Panc1 (cell line): ENCODE measurements at regions not wholly inside any gene's neighbourhood (a gene's known extent, or its start where the extent isn't known, plus 50 kb on each side); places are given as distances from the start of the nearest gene placed in this dataset.

Experiments
- ATAC-seq: fragments of 200-7000 bp; cut with Tn5 transposase; 2 replicates; pipeline ENCODE4 v1.9.1; 2020; ENCODE audit warnings: mild to moderate bottlenecking, moderate library complexity
- BruUV-seq: library from RNA; stranded (reverse); fragments of 400-500 nt; replicated peaks from 2 replicates; lab custom pipeline; 2021; lab: Mats Ljungman, UMichigan
- CTCF ChIA-PET: fragments of 300-600 bp; sonication (Branson Sonifier 250); formaldehyde crosslinking; loops from one replicate; lab custom pipeline; 2022; ENCODE audit warnings: antibody characterized with exemption; lab: Charles Lee
- POLR2A ChIA-PET: fragments of 300-600 bp; sonication (Branson Sonifier 250); formaldehyde crosslinking; loops from one replicate; lab custom pipeline; 2022; ENCODE audit warnings: antibody characterized with exemption; lab: Charles Lee
- DNase-seq: peaks from one replicate; pipeline ENCODE4 v3.0.0-alpha.2; 2010; ENCODE audit warnings: low read depth, low spot score
- H3K27ac ChIP-seq: 2 replicates; pipeline ENCODE4 v1.5.1; 2011; ENCODE audit warnings: mild to moderate bottlenecking, low read length, inconsistent platforms
- H3K27me3 ChIP-seq: fragments of 200-500 bp; sonication (Bioruptor generic); 2 replicates; pipeline ENCODE4 v1.6.0; 2014; ENCODE audit warnings: low read length, inconsistent platforms; ENCODE audit not compliant: control insufficient read depth, insufficient read depth
- H3K36me3 ChIP-seq: fragments of 200-500 bp; sonication (Bioruptor generic); 2 replicates; pipeline ENCODE4 v1.5.1; 2014; ENCODE audit warnings: inconsistent platforms, mild to moderate bottlenecking, low read length, moderate library complexity; ENCODE audit not compliant: control insufficient read depth, insufficient read depth
- H3K4me1 ChIP-seq: 2 replicates; pipeline ENCODE4 v1.5.1; 2011; ENCODE audit warnings: inconsistent platforms, mild to moderate bottlenecking, low read length, moderate library complexity; ENCODE audit not compliant: control insufficient read depth, insufficient read depth
- H3K4me3 ChIP-seq, 2 experiments: 2 replicates each; pipeline ENCODE4 v1.5.1; 2011 to 2012; ENCODE audit warnings: low read depth in 2 of 2, low read length in 2 of 2, mild to moderate bottlenecking in 2 of 2, inconsistent platforms in 1 of 2, moderate library complexity in 1 of 2
- H3K9me3 ChIP-seq: fragments of 200-500 bp; sonication (Bioruptor generic); 2 replicates; pipeline ENCODE4 v1.5.1; 2014; ENCODE audit warnings: low read depth, mild to moderate bottlenecking, inconsistent platforms, low read length, moderate library complexity; ENCODE audit not compliant: control insufficient read depth, insufficient read depth
- POLR2AphosphoS5 ChIP-seq: IDR thresholded peaks from 2 replicates; pipeline ENCODE4 v1.6.1; 2012; ENCODE audit warnings: mild to moderate bottlenecking, low read depth, low read length, moderate library complexity
- SIN3A ChIP-seq: IDR thresholded peaks from 2 replicates; pipeline ENCODE4 v1.6.1; 2012; ENCODE audit warnings: low read depth, mild to moderate bottlenecking, low read length, moderate library complexity, borderline replicate concordance; ENCODE audit not compliant: insufficient read depth
- TCF7L2 ChIP-seq: IDR thresholded peaks from 2 replicates; pipeline ENCODE4 v1.6.1; 2011; ENCODE audit warnings: mild to moderate bottlenecking, low read depth, low read length, inconsistent platforms
- in situ Hi-C: cut with HindIII; loops from 2 replicates; pipeline ENCODE4 v1.10.0; 2016; ENCODE audit warnings: low sequenced_read_pairs, low pct_unique_long_range_greater_than_20kb
- intact Hi-C: fragments of 100-400 bp; cut with micrococcal nuclease; formaldehyde crosslinking; loops from one replicate; pipeline ENCODE4 v1.10.0; 2022; ENCODE audit not compliant: unreplicated experiment
- TF ChIP-seq, protein P1 (sequence below), 2 experiments: IDR thresholded peaks; 2 replicates each; pipeline ENCODE4 v1.6.1; 2011 to 2012; ENCODE audit warnings: low read depth in 2 of 2, control low read depth in 1 of 2, low read length in 1 of 2, mild to moderate bottlenecking in 1 of 2, moderate library complexity in 1 of 2; ENCODE audit not compliant: insufficient read depth in 1 of 2
- TF ChIP-seq, protein P2 (sequence below): fragments of 450-650 bp; IDR thresholded peaks from 2 replicates; pipeline ENCODE4 v1.5.1; 2017; ENCODE audit warnings: mild to moderate bottlenecking

- ChIA-PET CTCF (no interaction called here), POLR2A (no interaction called here)
- DNase-seq (no peak), ATAC-seq (no peak)
- Histone ChIP-seq H3K27me3 (no peaks in the 10 kb centered on the region; the same call in 1 of the 2 replicates), H3K4me1 (no peaks in the 10 kb centered on the region), H3K36me3 (no peaks in the 10 kb centered on the region), H3K4me3 (no peak overlapping the region), H3K9me3 (no peaks in the 10 kb centered on the region), H3K27ac (no peak overlapping the region)
- BruUV-seq = no TSS peak
- in situ Hi-C loops = no loop called here
- TF ChIP-seq, protein P1, sequence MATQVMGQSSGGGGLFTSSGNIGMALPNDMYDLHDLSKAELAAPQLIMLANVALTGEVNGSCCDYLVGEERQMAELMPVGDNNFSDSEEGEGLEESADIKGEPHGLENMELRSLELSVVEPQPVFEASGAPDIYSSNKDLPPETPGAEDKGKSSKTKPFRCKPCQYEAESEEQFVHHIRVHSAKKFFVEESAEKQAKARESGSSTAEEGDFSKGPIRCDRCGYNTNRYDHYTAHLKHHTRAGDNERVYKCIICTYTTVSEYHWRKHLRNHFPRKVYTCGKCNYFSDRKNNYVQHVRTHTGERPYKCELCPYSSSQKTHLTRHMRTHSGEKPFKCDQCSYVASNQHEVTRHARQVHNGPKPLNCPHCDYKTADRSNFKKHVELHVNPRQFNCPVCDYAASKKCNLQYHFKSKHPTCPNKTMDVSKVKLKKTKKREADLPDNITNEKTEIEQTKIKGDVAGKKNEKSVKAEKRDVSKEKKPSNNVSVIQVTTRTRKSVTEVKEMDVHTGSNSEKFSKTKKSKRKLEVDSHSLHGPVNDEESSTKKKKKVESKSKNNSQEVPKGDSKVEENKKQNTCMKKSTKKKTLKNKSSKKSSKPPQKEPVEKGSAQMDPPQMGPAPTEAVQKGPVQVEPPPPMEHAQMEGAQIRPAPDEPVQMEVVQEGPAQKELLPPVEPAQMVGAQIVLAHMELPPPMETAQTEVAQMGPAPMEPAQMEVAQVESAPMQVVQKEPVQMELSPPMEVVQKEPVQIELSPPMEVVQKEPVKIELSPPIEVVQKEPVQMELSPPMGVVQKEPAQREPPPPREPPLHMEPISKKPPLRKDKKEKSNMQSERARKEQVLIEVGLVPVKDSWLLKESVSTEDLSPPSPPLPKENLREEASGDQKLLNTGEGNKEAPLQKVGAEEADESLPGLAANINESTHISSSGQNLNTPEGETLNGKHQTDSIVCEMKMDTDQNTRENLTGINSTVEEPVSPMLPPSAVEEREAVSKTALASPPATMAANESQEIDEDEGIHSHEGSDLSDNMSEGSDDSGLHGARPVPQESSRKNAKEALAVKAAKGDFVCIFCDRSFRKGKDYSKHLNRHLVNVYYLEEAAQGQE (IDR thresholded peaks at IDR 0.05; ENCODE audit: insufficient read depth in 1 of 2, low read depth in 2 of 2, low read length in 1 of 2) = no peak
- no peak for TF ChIP-seq SIN3A
- no peak for TF ChIP-seq POLR2AphosphoS5
- TF ChIP-seq TCF7L2 = no peak
- TF ChIP-seq, protein P2, sequence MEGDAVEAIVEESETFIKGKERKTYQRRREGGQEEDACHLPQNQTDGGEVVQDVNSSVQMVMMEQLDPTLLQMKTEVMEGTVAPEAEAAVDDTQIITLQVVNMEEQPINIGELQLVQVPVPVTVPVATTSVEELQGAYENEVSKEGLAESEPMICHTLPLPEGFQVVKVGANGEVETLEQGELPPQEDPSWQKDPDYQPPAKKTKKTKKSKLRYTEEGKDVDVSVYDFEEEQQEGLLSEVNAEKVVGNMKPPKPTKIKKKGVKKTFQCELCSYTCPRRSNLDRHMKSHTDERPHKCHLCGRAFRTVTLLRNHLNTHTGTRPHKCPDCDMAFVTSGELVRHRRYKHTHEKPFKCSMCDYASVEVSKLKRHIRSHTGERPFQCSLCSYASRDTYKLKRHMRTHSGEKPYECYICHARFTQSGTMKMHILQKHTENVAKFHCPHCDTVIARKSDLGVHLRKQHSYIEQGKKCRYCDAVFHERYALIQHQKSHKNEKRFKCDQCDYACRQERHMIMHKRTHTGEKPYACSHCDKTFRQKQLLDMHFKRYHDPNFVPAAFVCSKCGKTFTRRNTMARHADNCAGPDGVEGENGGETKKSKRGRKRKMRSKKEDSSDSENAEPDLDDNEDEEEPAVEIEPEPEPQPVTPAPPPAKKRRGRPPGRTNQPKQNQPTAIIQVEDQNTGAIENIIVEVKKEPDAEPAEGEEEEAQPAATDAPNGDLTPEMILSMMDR = no peak
- intact Hi-C loops = no loop called here
Measured at GRCh38 chrX:137749246-137749645, 183.3 kb downstream of the ZIC3 start.

GRCh38 chrX:137771537-137771936, 205.6 kb downstream of the ZIC3 start:
- no peaks in the 10 kb centered on the region for H3K36me3 ChIP-seq
- H3K27ac ChIP-seq = no peak overlapping the region
- no peaks in the 10 kb centered on the region for H3K9me3 ChIP-seq
- in situ Hi-C loops = no loop called here
- ATAC-seq (no peak), DNase-seq (no peak)
- H3K4me3 ChIP-seq = no peak overlapping the region
- H3K27me3 ChIP-seq = no peaks in the 10 kb centered on the region
- ChIA-PET CTCF (no interaction called here), POLR2A (no interaction called here)
- no peaks in the 10 kb centered on the region for H3K4me1 ChIP-seq
- intact Hi-C loops = no loop called here
- no TSS peak for BruUV-seq
- TF ChIP-seq, protein P2 = no peak
- TF ChIP-seq POLR2AphosphoS5 = no peak

DNA sequence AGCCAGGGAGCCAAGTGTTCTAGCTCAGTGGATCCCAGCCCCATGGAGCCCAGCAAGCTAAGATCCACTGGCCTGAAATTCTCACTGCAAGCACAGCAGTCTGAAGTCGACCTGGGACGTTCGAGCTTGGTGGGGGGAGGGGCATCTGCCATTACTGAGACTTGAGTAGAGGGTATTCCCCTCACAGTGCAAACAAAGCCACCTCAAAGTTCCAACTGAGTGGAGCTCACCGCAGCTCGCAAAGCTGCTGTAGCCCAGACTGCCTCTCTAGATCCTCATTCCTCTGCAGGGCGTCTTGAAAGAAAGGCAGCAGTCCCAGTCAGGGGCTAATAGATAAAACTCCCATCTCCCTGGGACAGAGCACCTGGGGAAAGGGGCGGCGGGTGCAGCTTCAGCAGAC, 226.3 kb downstream of the ZIC3 start:
- no peaks in the 10 kb centered on the region for H3K27me3 ChIP-seq
- POLR2A ChIA-PET = no interaction called here
- no peak overlapping the region for H3K27ac ChIP-seq
- CTCF ChIA-PET = no interaction called here
- DNase-seq (no peak), ATAC-seq (no peak)
- no TSS peak for BruUV-seq
- TF ChIP-seq, protein P2 = no peak
- TF ChIP-seq, protein P1 (IDR thresholded peaks at IDR 0.05; ENCODE audit: insufficient read depth in 1 of 2, low read depth in 2 of 2, low read length in 1 of 2) = no peak
- TF ChIP-seq POLR2AphosphoS5 = no peak
- TF ChIP-seq TCF7L2 = no peak
- TF ChIP-seq SIN3A = no peak
- H3K36me3 ChIP-seq = no peaks in the 10 kb centered on the region
- intact Hi-C loops (no loop called here), in situ Hi-C loops (no loop called here)
- H3K9me3 ChIP-seq = no peaks in the 10 kb centered on the region
- no peaks in the 10 kb centered on the region for H3K4me1 ChIP-seq
- no peak overlapping the region for H3K4me3 ChIP-seq
